NCI-H2227 (cell line): ENCODE measurements at regions not wholly inside any gene's neighbourhood (a gene's known extent, or its start where the extent isn't known, plus 50 kb on each side); places are given as distances from the start of the nearest gene placed in this dataset.

Experiments
- DNase-seq: peaks from one replicate; lab custom pipeline; 2025; ENCODE audit not compliant: unreplicated experiment; lab: John Stamatoyannopoulos, UW

GRCh38 chr12:126534495-126534894, 1469.3 kb downstream of the AACS start:
- DNase-seq = no peak

- DNase-seq = no peak
Measured at GRCh38 chr12:126534942-126535341, 1469.7 kb downstream of the AACS start.

- DNase-seq = no peak
Measured at GRCh38 chr12:126535971-126536370, 1470.7 kb downstream of the AACS start.

- DNase-seq = no peak
Measured at GRCh38 chr12:126537961-126538530, 1472.8 kb downstream of the AACS start.

DNA sequence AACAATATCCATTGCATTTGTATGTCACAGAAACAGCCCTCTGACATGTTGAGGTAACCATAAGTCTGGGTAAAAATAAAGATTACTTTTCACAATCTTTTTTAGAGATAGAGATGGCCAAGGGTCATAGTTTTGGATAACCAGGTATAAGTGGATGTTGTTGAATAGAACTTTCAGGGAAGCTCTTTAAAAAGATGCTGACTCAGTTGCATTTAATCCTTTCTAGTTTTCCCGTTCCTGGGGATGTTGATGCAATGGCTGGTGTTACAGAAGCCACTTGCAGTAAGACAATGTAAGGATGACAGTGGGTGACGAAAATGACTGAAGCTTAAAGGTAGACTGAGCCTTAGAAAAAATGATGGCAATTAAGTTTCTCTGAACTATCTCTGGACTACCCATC, 1473.7 kb downstream of the AACS start:
- no peak for DNase-seq

- no peak for DNase-seq
Measured at GRCh38 chr12:126545411-126545810, 1480.2 kb downstream of the AACS start.

DNA sequence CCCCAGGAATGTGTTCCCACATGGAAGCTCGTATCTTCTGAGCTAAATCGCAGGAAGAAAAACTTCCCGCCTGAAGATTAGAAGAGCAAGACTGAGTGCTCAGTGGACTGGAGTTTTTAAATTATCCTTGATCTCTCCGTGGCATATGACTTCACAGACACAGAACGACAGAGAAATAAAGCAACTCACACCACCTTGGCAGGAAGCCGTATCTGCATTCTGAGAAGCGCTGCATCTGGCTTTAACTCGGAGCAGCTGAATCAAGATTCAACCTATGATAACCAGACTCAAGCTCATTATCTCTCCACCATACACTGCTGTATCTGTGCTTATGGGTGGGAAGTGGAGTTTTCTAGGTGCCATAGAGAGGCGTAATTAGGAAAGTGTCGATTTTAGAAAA, 1482.7 kb downstream of the AACS start:
- DNase-seq = no peak

DNA sequence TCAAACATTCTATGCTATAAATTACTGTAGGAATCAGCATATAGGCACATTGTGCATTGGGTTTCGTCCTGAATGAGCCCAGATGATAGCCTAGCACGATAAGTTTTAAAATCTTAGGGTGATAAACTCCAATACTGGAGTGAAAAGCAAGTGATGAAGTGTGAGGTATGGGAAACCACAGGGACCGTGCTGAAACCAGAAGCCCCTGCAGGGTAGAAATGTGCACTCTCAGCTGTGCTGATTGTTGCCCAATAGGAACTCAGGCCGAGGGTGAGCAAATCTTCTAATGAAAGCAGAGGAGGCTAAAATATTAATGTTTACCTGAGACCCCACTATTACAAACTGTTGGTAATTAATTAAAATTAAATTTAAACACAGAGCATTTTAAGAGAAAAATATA, 1486.6 kb downstream of the AACS start:
- DNase-seq = no peak

- no peak for DNase-seq
Measured at GRCh38 chr12:126554625-126555024, 1489.4 kb downstream of the AACS start.

DNA sequence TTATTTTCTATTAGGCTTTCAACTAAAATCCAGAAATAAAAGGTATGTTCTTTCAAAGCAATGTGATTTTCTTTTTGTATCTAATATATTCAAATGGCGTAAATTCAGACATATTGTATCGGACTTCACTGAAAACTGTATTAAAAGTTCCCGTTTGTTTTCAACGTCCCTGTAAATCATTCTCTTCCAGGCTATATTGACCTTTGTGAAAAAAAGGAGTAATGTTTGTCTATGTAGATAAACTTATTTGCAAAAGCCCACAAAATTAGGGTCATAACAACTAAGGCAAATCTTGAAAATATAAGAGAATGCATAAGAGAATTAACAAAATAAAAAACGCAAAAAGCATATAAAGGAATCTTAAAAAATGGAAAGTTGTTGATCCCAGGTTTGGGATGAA, 1492.4 kb downstream of the AACS start:
- DNase-seq = no peak

DNA sequence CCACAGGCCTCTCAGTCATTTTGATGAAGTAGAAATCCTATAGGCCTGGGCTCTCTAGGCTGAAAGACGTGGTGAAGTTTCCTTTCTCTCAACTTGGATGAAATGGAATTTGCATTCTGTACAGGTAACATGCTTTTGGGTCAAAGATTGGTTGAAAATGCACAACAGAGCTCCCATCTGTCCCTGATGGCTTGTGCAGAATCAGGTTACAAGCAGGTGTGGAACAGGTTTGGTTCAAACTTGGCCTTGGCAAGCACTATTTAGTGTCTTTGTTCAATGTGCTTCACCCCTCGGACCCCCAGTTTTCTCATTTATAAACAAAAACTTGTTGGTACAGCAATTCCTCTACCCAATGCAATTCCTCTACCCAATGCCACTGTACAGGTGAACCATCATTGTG, 1493.0 kb downstream of the AACS start:
- DNase-seq = no peak

DNA sequence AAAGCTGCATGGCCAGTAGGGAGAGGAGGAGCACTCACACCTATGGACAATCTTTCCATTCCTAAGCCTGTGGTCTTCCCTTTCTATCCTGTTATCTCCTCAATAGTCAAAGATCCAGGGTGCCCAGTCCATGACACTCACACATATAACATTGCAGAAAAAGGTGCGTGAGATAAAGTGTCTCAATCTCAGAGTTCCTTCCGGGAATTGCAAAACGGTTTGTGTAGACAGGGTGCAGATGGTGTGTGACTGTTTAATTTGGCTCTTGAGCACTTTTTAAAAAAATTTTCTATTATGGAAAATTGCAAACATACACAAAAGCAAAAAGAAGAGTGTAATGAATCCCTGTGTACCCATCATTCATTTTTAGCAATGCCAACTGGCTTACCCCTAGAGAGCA, 1493.6 kb downstream of the AACS start:
- DNase-seq = no peak

GRCh38 chr12:126567016-126567415, 1501.8 kb downstream of the AACS start:
- no peak for DNase-seq

- no peak for DNase-seq
Measured at GRCh38 chr12:126569706-126570105, 1504.5 kb downstream of the AACS start.

DNA sequence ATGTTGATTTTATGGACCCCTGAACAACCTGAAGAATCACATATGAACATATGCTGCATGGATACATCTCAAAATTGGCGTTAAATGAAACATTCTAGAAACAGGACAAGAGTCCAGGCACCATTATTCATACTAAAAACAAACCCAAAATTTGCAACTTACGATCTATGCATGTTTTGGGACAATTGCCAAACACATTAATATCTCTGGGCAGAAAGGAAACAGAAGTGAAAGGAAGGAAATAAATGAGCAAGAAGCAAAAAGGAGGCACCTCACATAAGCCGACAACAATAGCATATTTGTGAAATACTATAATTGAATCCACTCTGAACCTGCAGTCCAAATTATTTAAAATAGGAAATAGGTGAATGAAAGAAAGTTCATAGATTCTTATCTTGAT, 1505.3 kb downstream of the AACS start:
- no peak for DNase-seq

DNA sequence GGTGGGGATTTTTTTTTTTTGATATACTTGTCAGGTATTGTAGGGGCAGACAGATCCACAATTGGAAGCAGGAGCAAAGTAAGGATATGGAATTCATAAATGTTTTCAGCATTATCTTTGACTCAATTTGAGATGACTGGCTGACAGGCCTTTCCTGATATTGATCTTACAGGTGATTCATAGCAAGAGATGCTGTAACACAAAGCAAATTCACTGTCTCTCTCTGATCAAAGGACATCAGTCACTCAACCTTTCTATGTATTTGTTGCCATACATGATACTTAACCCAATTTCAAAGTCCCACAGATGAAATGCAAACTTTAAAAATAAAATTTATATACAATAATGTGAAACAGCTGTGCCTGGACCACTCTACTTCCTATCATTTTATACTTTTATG, 1506.9 kb downstream of the AACS start:
- no peak for DNase-seq

- DNase-seq = no peak
Measured at GRCh38 chr12:126581655-126582054, 1516.4 kb downstream of the AACS start.

- DNase-seq = no peak
Measured at GRCh38 chr12:126582231-126582630, 1517.0 kb downstream of the AACS start.

DNA sequence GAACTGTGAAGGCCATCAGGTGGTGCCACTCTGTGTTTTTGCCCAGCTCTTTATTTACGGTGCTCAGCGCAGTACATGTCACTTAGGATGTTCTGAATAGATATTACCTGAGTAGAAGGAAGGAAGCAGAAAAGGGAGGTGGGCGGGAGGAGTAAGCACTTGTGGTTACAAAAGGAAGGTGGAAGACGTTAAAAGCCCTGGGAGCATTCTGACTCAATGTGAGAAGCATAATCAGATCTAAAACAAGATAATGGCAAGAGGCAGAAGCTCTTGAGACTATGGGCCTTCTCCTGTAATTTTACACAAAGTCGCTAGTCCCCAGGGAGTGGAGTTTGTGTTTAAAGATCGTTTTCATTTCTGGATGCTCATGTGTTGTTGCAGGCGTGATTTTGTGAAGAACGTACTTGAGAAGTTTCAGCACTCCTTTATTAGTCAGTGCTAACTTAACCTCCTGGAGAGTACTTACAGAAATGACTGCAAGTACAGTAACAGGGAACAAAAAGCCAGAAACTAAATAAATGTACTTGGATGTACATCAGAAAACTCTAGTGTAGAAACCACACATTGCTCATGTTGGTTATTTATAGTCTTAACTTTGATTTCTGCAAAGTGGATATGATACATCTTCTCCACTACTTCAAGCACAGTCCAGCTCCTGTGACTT, 1523.5 kb downstream of the AACS start:
- DNase-seq = no peak

DNA sequence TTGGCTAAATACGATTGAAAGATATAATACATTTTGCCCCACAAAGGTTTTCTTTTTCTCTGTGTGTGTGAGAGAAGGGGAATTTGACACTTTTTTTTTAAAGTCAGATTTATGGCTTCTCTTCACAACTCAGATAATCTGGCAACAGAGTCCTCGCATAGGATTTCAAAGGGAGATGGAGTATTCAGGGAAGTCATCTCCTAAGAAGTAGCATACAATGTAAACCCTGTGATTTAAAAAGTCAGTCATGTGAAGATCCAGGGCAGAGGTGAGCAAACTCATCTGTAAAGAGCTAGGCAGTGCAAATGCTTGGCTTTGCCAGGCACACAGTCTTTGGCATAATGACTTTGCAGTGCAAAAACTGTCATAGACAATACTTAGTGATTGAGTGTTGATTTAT, 1526.3 kb downstream of the AACS start:
- DNase-seq = no peak

DNA sequence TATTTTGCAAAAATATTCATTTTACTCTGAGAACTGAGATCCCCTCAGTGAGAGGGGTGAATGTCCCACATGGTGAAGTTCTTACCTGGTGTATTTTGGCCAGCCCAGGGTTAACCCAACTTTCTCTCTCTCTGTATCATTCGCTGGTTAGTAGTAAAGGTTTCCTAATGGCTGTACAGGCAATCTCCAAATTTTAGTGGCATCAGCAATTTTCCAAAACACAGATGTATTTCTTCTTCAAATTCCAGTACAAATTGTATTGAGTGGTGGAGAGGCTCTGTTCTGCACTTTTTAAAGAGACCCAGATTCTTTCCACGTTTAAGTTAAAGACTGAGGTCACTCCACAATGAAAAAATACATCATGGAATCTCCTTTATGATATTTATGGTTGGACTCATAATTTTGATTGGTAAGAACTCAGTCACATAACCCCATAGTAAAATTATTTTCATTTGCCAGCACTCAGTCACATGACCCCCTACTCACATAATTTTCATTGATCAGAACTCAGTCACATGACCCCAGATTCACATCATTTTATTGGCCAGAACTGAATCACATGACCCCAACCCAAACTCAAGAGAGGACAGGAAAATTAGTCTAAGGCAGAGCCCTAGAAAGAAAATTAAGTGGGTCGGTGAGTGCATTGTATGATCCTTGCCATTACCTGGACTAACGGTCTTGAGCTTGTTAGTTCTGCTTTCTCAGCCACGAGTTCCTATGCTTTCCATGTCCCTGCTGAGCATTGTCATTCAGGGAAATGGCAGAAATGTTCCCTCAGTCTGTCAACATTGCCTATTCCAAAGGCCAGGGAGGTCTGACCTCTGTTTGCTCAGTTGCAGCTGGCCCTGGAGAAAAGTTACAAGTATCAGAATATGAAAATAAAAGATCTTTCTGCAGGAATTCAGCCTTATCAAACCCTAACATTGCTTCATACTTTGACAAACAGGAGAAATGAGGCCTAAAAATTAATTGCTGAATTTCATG, 1536.2 kb downstream of the AACS start:
- no peak for DNase-seq

GRCh38 chr12:126602612-126603011, 1537.4 kb downstream of the AACS start:
- no peak for DNase-seq
